SH-SY5Y (cell line): ENCODE measurements at regions not wholly inside any gene's neighbourhood (a gene's known extent, or its start where the extent isn't known, plus 50 kb on each side); places are given as distances from the start of the nearest gene placed in this dataset.

Source experiments
- GATA2 ChIP-seq: IDR thresholded peaks from 2 replicates; pipeline ENCODE4 v1.6.1; 2011; ENCODE audit warnings: mild to moderate bottlenecking, low read depth, low read length
- GATA3 ChIP-seq: IDR thresholded peaks from 2 replicates; pipeline ENCODE4 v1.6.1; 2011; ENCODE audit warnings: low read depth, mild to moderate bottlenecking, low read length, moderate library complexity

GRCh38 chr2:100674666-100675065, 111.9 kb downstream of the PDCL3 start:
- TF ChIP-seq GATA3 (no peak), GATA2 (no peak)

- TF ChIP-seq GATA2 (no peak), GATA3 (no peak)
Measured at GRCh38 chr2:100675373-100675772, 112.6 kb downstream of the PDCL3 start.

- TF ChIP-seq GATA3 (no peak), GATA2 (no peak)
Measured at GRCh38 chr2:100675855-100676254, 113.1 kb downstream of the PDCL3 start.

- no peak for TF ChIP-seq GATA2
- no peak for TF ChIP-seq GATA3
Measured at GRCh38 chr2:100676346-100676745, 113.6 kb downstream of the PDCL3 start.

GRCh38 chr2:100677611-100678185, 114.9 kb downstream of the PDCL3 start:
- TF ChIP-seq GATA3: no peak
- TF ChIP-seq GATA2: no peak

- TF ChIP-seq GATA3: no peak
- TF ChIP-seq GATA2: no peak
Measured at GRCh38 chr2:100679211-100679610, 116.4 kb downstream of the PDCL3 start.

- TF ChIP-seq GATA3 (no peak), GATA2 (no peak)
Measured at GRCh38 chr2:100682536-100682935, 119.7 kb downstream of the PDCL3 start.

- TF ChIP-seq GATA3 (no peak), GATA2 (no peak)
Measured at GRCh38 chr2:100683231-100683630, 120.4 kb downstream of the PDCL3 start.

- TF ChIP-seq GATA2: no peak
- TF ChIP-seq GATA3: no peak
Measured at GRCh38 chr2:100691846-100692245, 128.1 kb upstream of the NPAS2 start.

- no peak for TF ChIP-seq GATA2
- no peak for TF ChIP-seq GATA3
Measured at GRCh38 chr2:100692381-100692780, 127.6 kb upstream of the NPAS2 start.

- no peak for TF ChIP-seq GATA3
- TF ChIP-seq GATA2: no peak
Measured at GRCh38 chr2:100692906-100693305, 127.0 kb upstream of the NPAS2 start.

- no peak for TF ChIP-seq GATA3
- no peak for TF ChIP-seq GATA2
Measured at GRCh38 chr2:100699131-100699530, 120.8 kb upstream of the NPAS2 start.

GRCh38 chr2:100702438-100703109, 117.4 kb upstream of the NPAS2 start:
- TF ChIP-seq GATA2 (no peak), GATA3 (no peak)

- TF ChIP-seq GATA2: no peak
- TF ChIP-seq GATA3: no peak
Measured at GRCh38 chr2:100703213-100703612, 116.7 kb upstream of the NPAS2 start.

- TF ChIP-seq GATA2 (no peak), GATA3 (no peak)
Measured at GRCh38 chr2:100703739-100704138, 116.2 kb upstream of the NPAS2 start.
